Fibroblast of pulmonary artery (primary cell): ENCODE measurements at regions not wholly inside any gene's neighbourhood (a gene's known extent, or its start where the extent isn't known, plus 50 kb on each side); places are given as distances from the start of the nearest gene placed in this dataset.
"Not testable (repeated sequence)": the region's sequence is repeated elsewhere in the genome, so short reads cannot be mapped to it uniquely, and the experiment has no call there.

ENCODE experiments used
- DNase-seq: peaks from one replicate; pipeline ENCODE4 v3.0.0-alpha.2; 2010; ENCODE audit warnings: low read depth
- H3K4me3 ChIP-seq: replicated peaks from 2 replicates; pipeline ENCODE4 v1.5.1; 2011; ENCODE audit warnings: low read depth, mild to moderate bottlenecking, control low read depth, low read length, moderate library complexity
- CTCF ChIP-seq: IDR thresholded peaks from 2 replicates; pipeline ENCODE4 v1.5.1; 2011; ENCODE audit warnings: mild to moderate bottlenecking, control low read depth, low read length, inconsistent platforms; ENCODE audit errors: missing control alignments

GRCh38 chr4:149183638-149184037, 632.0 kb downstream of the IQCM start:
- TF ChIP-seq CTCF: no peak
- DNase-seq: no peak
- no peak overlapping the region for H3K4me3 ChIP-seq

GRCh38 chr4:149181459-149181858, 634.2 kb downstream of the IQCM start:
- not testable (repeated sequence) for DNase-seq, H3K4me3 ChIP-seq

GRCh38 chr4:149176039-149176438, 639.6 kb downstream of the IQCM start:
- H3K4me3 ChIP-seq: no peak overlapping the region
- DNase-seq: no peak
- no peak for TF ChIP-seq CTCF

- no peak for DNase-seq
- no peak overlapping the region for H3K4me3 ChIP-seq
- no peak for TF ChIP-seq CTCF
These were observed 640.1 kb downstream of the IQCM start for GRCh38 chr4:149175549-149175948.

GRCh38 chr4:149173241-149174013, 642.2 kb downstream of the IQCM start:
- no peak overlapping the region for H3K4me3 ChIP-seq
- TF ChIP-seq CTCF: no peak
- DNase-seq: no peak

GRCh38 chr4:149168645-149169044, 647.0 kb downstream of the IQCM start:
- no peak for TF ChIP-seq CTCF
- DNase-seq: peak; percentile 48

GRCh38 chr4:149166876-149167275, 648.8 kb downstream of the IQCM start:
- no peak for DNase-seq
- no peak overlapping the region for H3K4me3 ChIP-seq
- TF ChIP-seq CTCF: no peak

More at GRCh38 chr4:149168645-149169044, 647.0 kb downstream of the IQCM start:
- H3K4me3 ChIP-seq: no peak overlapping the region
